ENCODE measurements at regions not wholly inside any gene's neighbourhood (a gene's known extent, or its start where the extent isn't known, plus 50 kb on each side); places are given as distances from the start of the nearest gene placed in this dataset.
"Not testable (repeated sequence)": the region's sequence is repeated elsewhere in the genome, so short reads cannot be mapped to it uniquely, and the experiment has no call there.

GRCh38 chr11:38721586-38722315 lies 2123.7 kb upstream of the RAG2 start:
- no peak for DNase-seq (ENCODE audit: low spot score)

GRCh38 chr11:38718659-38719058 lies 2120.6 kb upstream of the RAG2 start:
- no peak for DNase-seq (ENCODE audit: low spot score)

- no peak for DNase-seq (ENCODE audit: low spot score)
These were observed 2120.0 kb upstream of the RAG2 start for GRCh38 chr11:38718049-38718448.

GRCh38 chr11:38711110-38711509 lies 2113.1 kb upstream of the RAG2 start:
- no peak for DNase-seq (ENCODE audit: low spot score)

GRCh38 chr11:38710262-38710661 lies 2112.2 kb upstream of the RAG2 start:
- DNase-seq (ENCODE audit: low spot score): no peak

- DNase-seq (ENCODE audit: low spot score): no peak
These were observed 2102.1 kb upstream of the RAG2 start for GRCh38 chr11:38700111-38700510.

GRCh38 chr11:38693306-38693705 lies 2095.3 kb upstream of the RAG2 start:
- DNase-seq (ENCODE audit: low spot score): no peak

GRCh38 chr11:38690211-38690610 lies 2092.2 kb upstream of the RAG2 start:
- DNase-seq (ENCODE audit: low spot score): not testable (repeated sequence)

GRCh38 chr11:38687008-38687407 lies 2089.0 kb upstream of the RAG2 start:
- no peak for DNase-seq (ENCODE audit: low spot score)

GRCh38 chr11:38683484-38683883 lies 2085.4 kb upstream of the RAG2 start:
- DNase-seq (ENCODE audit: low spot score): no peak

GRCh38 chr11:38680746-38681145 lies 2082.7 kb upstream of the RAG2 start:
- no peak for DNase-seq (ENCODE audit: low spot score)

- DNase-seq (ENCODE audit: low spot score): no peak
These were observed 2082.1 kb upstream of the RAG2 start for GRCh38 chr11:38680166-38680565.

- no peak for DNase-seq (ENCODE audit: low spot score)
These were observed 2074.4 kb upstream of the RAG2 start for GRCh38 chr11:38672445-38672844.

- no peak for DNase-seq (ENCODE audit: low spot score)
These were observed 2069.3 kb upstream of the RAG2 start for GRCh38 chr11:38667359-38667758.

- DNase-seq (ENCODE audit: low spot score): no peak
These were observed 2050.6 kb upstream of the RAG2 start for GRCh38 chr11:38648604-38649003.

- DNase-seq (ENCODE audit: low spot score): no peak
These were observed 2048.3 kb upstream of the RAG2 start for GRCh38 chr11:38646382-38646781.

GRCh38 chr11:38640854-38641253 lies 2042.8 kb upstream of the RAG2 start:
- no peak for DNase-seq (ENCODE audit: low spot score)

- DNase-seq (ENCODE audit: low spot score): no peak
These were observed 2014.7 kb upstream of the RAG2 start for GRCh38 chr11:38612701-38613100.

- DNase-seq (ENCODE audit: low spot score): not testable (repeated sequence)
These were observed 2003.3 kb upstream of the RAG2 start for GRCh38 chr11:38601371-38601770.

- DNase-seq (ENCODE audit: low spot score): no peak
These were observed 2000.4 kb upstream of the RAG2 start for GRCh38 chr11:38598418-38598817.

GRCh38 chr11:38595359-38596016 lies 1997.5 kb upstream of the RAG2 start:
- DNase-seq (ENCODE audit: low spot score): not testable (repeated sequence)

GRCh38 chr11:38594895-38595294 lies 1996.9 kb upstream of the RAG2 start:
- DNase-seq (ENCODE audit: low spot score): no peak

- DNase-seq (ENCODE audit: low spot score): no peak
These were observed 1995.6 kb upstream of the RAG2 start for GRCh38 chr11:38593649-38594048.

- DNase-seq (ENCODE audit: low spot score): no peak
These were observed 1984.7 kb upstream of the RAG2 start for GRCh38 chr11:38582756-38583155.
